OCI-LY3 (cell line): ENCODE measurements at regions not wholly inside any gene's neighbourhood (a gene's known extent, or its start where the extent isn't known, plus 50 kb on each side); places are given as distances from the start of the nearest gene placed in this dataset.

ENCODE experiments used
- H2AFZ ChIP-seq: fragments of 200-600, 300-600 bp; shearing (Covaris generic); 2 replicates; pipeline ENCODE4 v1.6.0; 2014; ENCODE audit warnings: antibody characterized with exemption, low read depth, low read length
- H3K27ac ChIP-seq: fragments of 200-600, 300-600 bp; sonication (generic); 2 replicates; pipeline ENCODE4 v1.5.1; 2014; ENCODE audit warnings: mild to moderate bottlenecking, low read length, moderate library complexity, mixed read lengths
- H3K27me3 ChIP-seq: fragments of 200-600, 300-600 bp; sonication (generic); 2 replicates; pipeline ENCODE4 v1.6.1; 2014; ENCODE audit warnings: low read depth, low read length, mixed read lengths
- H3K36me3 ChIP-seq: fragments of 200-600, 300-600 bp; sonication (generic); replicated peaks from 2 replicates; pipeline ENCODE3; 2014; ENCODE audit warnings: low read depth, low read length, mixed read lengths
- H3K4me1 ChIP-seq: fragments of 300-600, 200-600 bp; sonication (generic); 2 replicates; pipeline ENCODE4 v1.6.1; 2014; ENCODE audit warnings: low read length, mixed read lengths
- H3K4me2 ChIP-seq: fragments of 200-600, 300-600 bp; sonication (generic); 2 replicates; pipeline ENCODE4 v1.6.1; 2014; ENCODE audit warnings: low read length, mixed read lengths
- H3K4me3 ChIP-seq: fragments of 300-600, 200-600 bp; sonication (generic); 2 replicates; pipeline ENCODE4 v1.5.1; 2014; ENCODE audit warnings: antibody characterized with exemption, mild to moderate bottlenecking, low read length, moderate library complexity
- H3K79me2 ChIP-seq: fragments of 300-600, 200-600 bp; shearing (Covaris generic); 2 replicates; pipeline ENCODE4 v1.6.1; 2014; ENCODE audit warnings: mild to moderate bottlenecking, low read length, mixed read lengths
- H3K9ac ChIP-seq: fragments of 300-600, 200-600 bp; shearing (Covaris generic); 2 replicates; pipeline ENCODE4 v1.6.0; 2014; ENCODE audit warnings: mild to moderate bottlenecking, low read length, moderate library complexity
- H3K9me3 ChIP-seq: fragments of 200-600, 300-600 bp; shearing (Covaris generic); 2 replicates; pipeline ENCODE4 v1.6.1; 2014; ENCODE audit warnings: low read length, mixed read lengths; ENCODE audit not compliant: insufficient read depth
- H4K20me1 ChIP-seq: fragments of 200-600, 300-600 bp; sonication (generic); 2 replicates; pipeline ENCODE4 v1.6.1; 2016; ENCODE audit warnings: low read length, mixed read lengths; ENCODE audit not compliant: insufficient read depth
- EZH2phosphoT487 ChIP-seq: fragments of 200-600 bp; shearing (Covaris generic); IDR thresholded peaks from 2 replicates; pipeline ENCODE4 v1.6.1; 2018; ENCODE audit warnings: antibody characterized with exemption, mixed run types, low read depth
- TF ChIP-seq, protein P1 (sequence below): fragments of 200-600, 300-600 bp; sonication (generic); IDR thresholded peaks from 2 replicates; pipeline ENCODE4 v1.5.1; 2014; ENCODE audit warnings: antibody characterized with exemption, low read length, low read depth

DNA sequence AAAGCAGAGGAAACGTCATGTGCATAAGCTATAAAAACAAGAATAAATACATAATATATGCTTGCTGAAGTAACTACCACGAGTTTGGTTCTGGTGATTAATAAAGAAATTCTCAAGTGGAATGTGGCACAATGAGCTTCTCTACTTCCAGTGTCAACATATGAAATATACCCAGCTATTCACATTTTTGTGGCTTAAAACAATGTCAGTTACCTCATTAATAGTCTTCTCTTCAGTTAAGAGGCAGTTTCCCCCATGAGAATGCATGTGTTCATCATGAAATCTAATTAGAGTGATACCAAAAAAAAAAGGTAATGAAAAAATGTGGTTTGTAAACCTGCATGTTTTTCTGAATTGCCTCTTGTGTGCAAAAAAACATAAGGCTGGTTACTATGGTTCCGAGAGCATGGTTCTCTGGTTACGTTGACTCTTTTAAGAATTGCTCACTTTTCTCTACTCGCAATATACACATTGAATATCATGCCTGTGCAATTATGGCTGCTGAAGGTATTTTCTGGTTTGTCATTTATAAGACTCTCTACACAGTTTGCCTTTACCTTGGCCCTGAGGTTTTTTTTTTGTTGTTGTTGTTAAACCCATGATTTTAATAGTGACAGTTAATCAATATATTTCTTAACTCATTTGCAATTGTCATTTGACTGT is 108.2 kb downstream of the PCDH7 start:
- Histone ChIP-seq H3K36me3 (no peaks in the 10 kb centered on the region), H3K27me3 (no peaks in the 10 kb centered on the region), H3K9me3 (no peaks in the 10 kb centered on the region), H2AFZ (no peak overlapping the region), H3K27ac (no peak overlapping the region), H3K9ac (no peak overlapping the region), H3K4me2 (no peak overlapping the region), H3K4me3 (no peak overlapping the region), H4K20me1 (no peaks in the 10 kb centered on the region), H3K79me2 (no peaks in the 10 kb centered on the region), H3K4me1 (peaks cover 10% of the 10 kb centered on the region)
- TF ChIP-seq EZH2phosphoT487: no peak
- TF ChIP-seq, protein P1, sequence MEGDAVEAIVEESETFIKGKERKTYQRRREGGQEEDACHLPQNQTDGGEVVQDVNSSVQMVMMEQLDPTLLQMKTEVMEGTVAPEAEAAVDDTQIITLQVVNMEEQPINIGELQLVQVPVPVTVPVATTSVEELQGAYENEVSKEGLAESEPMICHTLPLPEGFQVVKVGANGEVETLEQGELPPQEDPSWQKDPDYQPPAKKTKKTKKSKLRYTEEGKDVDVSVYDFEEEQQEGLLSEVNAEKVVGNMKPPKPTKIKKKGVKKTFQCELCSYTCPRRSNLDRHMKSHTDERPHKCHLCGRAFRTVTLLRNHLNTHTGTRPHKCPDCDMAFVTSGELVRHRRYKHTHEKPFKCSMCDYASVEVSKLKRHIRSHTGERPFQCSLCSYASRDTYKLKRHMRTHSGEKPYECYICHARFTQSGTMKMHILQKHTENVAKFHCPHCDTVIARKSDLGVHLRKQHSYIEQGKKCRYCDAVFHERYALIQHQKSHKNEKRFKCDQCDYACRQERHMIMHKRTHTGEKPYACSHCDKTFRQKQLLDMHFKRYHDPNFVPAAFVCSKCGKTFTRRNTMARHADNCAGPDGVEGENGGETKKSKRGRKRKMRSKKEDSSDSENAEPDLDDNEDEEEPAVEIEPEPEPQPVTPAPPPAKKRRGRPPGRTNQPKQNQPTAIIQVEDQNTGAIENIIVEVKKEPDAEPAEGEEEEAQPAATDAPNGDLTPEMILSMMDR: no peak

DNA sequence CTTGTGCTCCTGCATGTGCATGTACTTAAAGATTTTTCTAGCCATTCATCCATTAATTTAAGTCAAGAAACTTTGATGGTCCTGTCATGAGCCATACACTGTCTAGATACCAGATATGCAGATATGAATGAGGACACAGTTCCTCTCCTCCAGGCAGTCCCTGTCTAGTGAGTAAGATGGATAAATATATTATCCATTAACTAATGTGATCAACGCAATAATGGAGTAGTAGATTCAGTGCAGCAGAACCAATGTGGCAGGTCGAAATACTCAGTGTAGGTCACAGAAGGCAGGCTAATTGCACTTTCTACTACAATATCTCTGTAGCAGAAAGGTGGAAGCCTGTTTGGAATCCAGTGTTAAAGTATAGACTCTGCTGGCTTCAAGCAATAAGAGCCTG is 112.5 kb downstream of the PCDH7 start:
- H3K4me3 ChIP-seq: no peak overlapping the region
- no peak overlapping the region for H2AFZ ChIP-seq
- no peaks in the 10 kb centered on the region for H3K9me3 ChIP-seq
- H3K4me2 ChIP-seq: no peak overlapping the region
- H3K9ac ChIP-seq: no peak overlapping the region
- no peaks in the 10 kb centered on the region for H3K27me3 ChIP-seq
- no peak overlapping the region for H3K27ac ChIP-seq
- H4K20me1 ChIP-seq: no peaks in the 10 kb centered on the region
- H3K4me1 ChIP-seq: peaks cover 10% of the 10 kb centered on the region
- H3K36me3 ChIP-seq: no peaks in the 10 kb centered on the region
- TF ChIP-seq EZH2phosphoT487: no peak
- TF ChIP-seq, protein P1: no peak
- no peaks in the 10 kb centered on the region for H3K79me2 ChIP-seq

DNA sequence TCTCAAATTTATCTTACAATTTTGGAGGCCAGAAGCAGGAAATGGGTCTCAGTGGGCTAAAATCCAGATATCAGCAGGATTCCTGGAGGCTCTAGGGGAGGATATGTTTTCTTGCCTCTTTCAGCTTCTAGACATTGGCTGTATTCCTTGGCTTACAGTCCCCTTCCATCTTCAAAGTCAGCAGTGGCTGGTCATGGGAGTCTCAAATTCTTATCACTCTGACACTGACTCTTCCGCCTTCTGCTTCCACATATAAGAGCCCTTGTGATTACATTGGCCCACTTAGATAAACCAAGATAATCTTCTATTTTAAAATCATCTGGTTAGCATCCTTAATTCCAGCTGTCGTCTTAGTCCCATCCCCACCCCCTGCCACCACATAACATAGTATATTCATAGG is 113.0 kb downstream of the PCDH7 start:
- no peak overlapping the region for H3K27ac ChIP-seq
- no peaks in the 10 kb centered on the region for H3K9me3 ChIP-seq
- TF ChIP-seq, protein P1: no peak
- TF ChIP-seq EZH2phosphoT487: no peak
- H3K4me1 ChIP-seq: peaks cover 10% of the 10 kb centered on the region
- no peaks in the 10 kb centered on the region for H3K79me2 ChIP-seq
- H3K4me2 ChIP-seq: no peak overlapping the region
- H3K36me3 ChIP-seq: no peaks in the 10 kb centered on the region
- H3K27me3 ChIP-seq: no peaks in the 10 kb centered on the region
- no peak overlapping the region for H3K4me3 ChIP-seq
- H4K20me1 ChIP-seq: no peaks in the 10 kb centered on the region
- no peak overlapping the region for H3K9ac ChIP-seq
- no peak overlapping the region for H2AFZ ChIP-seq

DNA sequence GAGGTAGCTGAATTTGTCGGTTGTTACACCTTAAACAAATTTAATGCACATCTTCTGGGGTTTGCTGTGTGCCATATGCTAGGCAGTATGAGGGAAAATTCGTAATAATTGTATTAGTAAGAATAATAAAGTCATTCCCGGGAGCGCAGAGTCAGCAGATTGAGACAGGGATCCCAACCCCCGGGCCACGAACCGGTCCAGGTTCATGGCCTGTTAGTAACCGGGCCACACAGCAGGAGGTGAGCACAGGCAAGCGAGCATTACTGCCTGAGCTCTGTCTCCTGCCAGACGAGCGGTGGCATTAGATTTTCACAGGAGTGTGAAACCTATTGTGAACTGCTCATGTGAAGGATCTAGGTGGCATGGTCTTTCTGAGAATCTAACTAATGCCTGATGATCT is 114.9 kb downstream of the PCDH7 start:
- Histone ChIP-seq H3K79me2 (no peaks in the 10 kb centered on the region), H3K4me3 (no peak overlapping the region), H3K9ac (no peak overlapping the region), H4K20me1 (no peaks in the 10 kb centered on the region), H3K4me2 (no peak overlapping the region), H3K9me3 (no peaks in the 10 kb centered on the region), H2AFZ (no peak overlapping the region), H3K27ac (no peak overlapping the region), H3K4me1 (peaks cover 11% of the 10 kb centered on the region), H3K27me3 (no peaks in the 10 kb centered on the region), H3K36me3 (no peaks in the 10 kb centered on the region)
- TF ChIP-seq EZH2phosphoT487: no peak
- TF ChIP-seq, protein P1: no peak
